HUES6 (cell line): ENCODE measurements at regions not wholly inside any gene's neighbourhood (a gene's known extent, or its start where the extent isn't known, plus 50 kb on each side); places are given as distances from the start of the nearest gene placed in this dataset.
"Not testable (repeated sequence)": the region's sequence is repeated elsewhere in the genome, so short reads cannot be mapped to it uniquely, and the experiment has no call there.

Source experiments
- H3K27ac ChIP-seq: 2 replicates; pipeline ENCODE4 v1.7.0; 2013; ENCODE audit warnings: low read depth, mild to moderate bottlenecking, low read length, inconsistent platforms
- H3K27me3 ChIP-seq: 2 replicates; pipeline ENCODE4 v1.6.1; 2013; ENCODE audit warnings: low read length; ENCODE audit not compliant: control insufficient read depth, insufficient read depth
- H3K36me3 ChIP-seq: 2 replicates; pipeline ENCODE4 v1.6.1; 2013; ENCODE audit warnings: low read length; ENCODE audit not compliant: control insufficient read depth, insufficient read depth
- H3K4me1 ChIP-seq: 2 replicates; pipeline ENCODE4 v1.6.1; 2013; ENCODE audit warnings: low read length; ENCODE audit not compliant: control insufficient read depth, insufficient read depth
- H3K4me3 ChIP-seq: 2 replicates; pipeline ENCODE4 v1.5.1; 2013; ENCODE audit warnings: low read depth, low read length
- H3K9ac ChIP-seq: one replicate; pipeline ENCODE4 v1.6.1; 2013; ENCODE audit warnings: mild to moderate bottlenecking, low read length
- H3K9me3 ChIP-seq: 2 replicates; pipeline ENCODE4 v1.6.1; 2013; ENCODE audit warnings: low read depth, low read length; ENCODE audit not compliant: control insufficient read depth, insufficient read depth

DNA sequence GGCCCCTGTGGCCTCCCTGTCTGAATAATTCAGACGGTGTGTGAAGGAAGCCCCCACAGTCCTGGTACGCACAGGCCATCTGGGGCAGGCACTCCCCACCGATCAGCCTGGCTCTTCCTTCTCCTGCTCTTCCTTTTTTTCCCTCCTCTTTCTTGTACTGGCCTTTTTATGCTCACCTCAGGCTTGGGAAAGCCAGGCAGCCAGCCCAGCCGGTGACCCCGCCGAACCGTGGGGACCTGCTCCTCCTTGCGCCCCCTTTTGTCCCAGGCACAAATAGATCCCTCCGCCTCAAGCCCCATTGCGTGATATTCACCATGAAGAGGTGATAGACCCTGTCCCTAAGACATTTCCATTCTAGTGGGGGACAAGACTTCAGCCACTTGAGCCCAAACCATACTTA is 80.2 kb upstream of the BRD7 start:
- no peak overlapping the region for H3K9ac ChIP-seq
- no peak overlapping the region for H3K27ac ChIP-seq
- peaks cover 25% of the 10 kb centered on the region for H3K4me1 ChIP-seq
- no peak overlapping the region for H3K4me3 ChIP-seq
- H3K9me3 ChIP-seq: no peaks in the 10 kb centered on the region
- H3K27me3 ChIP-seq: no peaks in the 10 kb centered on the region
- H3K36me3 ChIP-seq: no peaks in the 10 kb centered on the region

DNA sequence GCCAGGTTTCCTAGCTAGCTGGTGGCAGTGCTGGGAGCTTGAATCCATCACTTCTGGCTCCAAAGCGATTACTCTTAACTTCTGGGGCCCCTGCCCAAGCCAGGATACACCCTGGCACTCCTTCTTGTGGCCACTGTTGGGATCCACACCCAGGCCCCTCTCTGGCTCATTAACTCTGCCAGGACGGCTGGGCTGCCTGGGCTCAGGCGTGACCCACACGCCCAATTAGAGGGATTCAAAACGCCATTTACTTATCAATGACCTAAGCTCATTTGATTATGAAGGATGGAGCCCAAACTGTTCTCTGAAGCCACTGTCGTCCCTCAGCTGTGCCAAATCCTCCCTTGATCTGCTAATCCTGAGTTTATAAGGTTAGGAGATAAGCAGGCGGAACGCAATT is 79.7 kb upstream of the BRD7 start:
- Histone ChIP-seq H3K9me3 (no peaks in the 10 kb centered on the region), H3K36me3 (no peaks in the 10 kb centered on the region), H3K27ac (no peak overlapping the region), H3K27me3 (no peaks in the 10 kb centered on the region), H3K9ac (no peak overlapping the region), H3K4me1 (peaks cover 25% of the 10 kb centered on the region), H3K4me3 (no peak overlapping the region)

DNA sequence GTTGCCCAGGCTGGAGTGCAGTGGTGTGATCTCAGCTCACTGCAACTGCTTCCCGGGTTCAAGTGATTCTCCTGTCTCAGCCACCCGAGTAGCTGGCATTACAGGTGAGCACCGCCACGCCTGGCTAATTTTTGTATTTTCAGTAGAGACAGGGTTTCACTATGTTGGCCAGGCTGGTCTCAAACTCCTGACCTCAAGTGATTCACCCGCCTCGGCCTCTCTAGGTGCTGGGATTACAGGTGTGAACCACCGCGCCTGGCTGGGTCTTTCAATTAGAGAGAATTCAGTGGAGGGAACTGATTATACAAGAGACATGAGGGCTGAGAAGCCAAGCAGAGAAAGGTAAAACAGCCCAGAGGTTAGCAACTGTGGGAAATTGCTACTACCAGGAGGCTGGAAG is 78.6 kb upstream of the BRD7 start:
- not testable (repeated sequence) for H3K36me3 ChIP-seq, H3K27ac ChIP-seq, H3K4me3 ChIP-seq, H3K9ac ChIP-seq, H3K9me3 ChIP-seq, H3K27me3 ChIP-seq
- H3K4me1 ChIP-seq: peaks cover 25% of the 10 kb centered on the region

DNA sequence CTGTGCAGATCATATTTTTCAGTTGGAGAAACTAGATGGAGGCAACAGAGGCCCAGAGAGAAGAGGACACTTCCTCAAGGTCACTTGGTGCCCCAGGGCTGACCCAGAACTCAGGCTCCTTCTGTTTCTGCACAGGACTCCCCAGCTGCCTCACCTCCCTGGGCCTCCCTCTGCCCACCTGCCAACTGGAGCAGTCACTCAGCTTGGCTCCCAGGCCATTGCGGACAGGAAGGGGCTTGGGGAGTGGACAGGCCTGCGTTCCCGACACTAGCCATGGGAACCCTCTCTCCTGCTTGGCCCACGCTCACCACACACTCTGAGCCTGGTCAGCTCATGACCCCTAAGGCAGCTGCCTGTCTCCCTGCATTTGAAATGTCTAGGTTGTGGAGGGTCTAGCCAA is 78.1 kb upstream of the BRD7 start:
- Histone ChIP-seq H3K9ac (no peak overlapping the region), H3K9me3 (peaks cover 7% of the 10 kb centered on the region), H3K4me1 (peaks cover 25% of the 10 kb centered on the region), H3K27me3 (no peaks in the 10 kb centered on the region), H3K36me3 (no peaks in the 10 kb centered on the region), H3K27ac (no peak overlapping the region), H3K4me3 (no peak overlapping the region)

DNA sequence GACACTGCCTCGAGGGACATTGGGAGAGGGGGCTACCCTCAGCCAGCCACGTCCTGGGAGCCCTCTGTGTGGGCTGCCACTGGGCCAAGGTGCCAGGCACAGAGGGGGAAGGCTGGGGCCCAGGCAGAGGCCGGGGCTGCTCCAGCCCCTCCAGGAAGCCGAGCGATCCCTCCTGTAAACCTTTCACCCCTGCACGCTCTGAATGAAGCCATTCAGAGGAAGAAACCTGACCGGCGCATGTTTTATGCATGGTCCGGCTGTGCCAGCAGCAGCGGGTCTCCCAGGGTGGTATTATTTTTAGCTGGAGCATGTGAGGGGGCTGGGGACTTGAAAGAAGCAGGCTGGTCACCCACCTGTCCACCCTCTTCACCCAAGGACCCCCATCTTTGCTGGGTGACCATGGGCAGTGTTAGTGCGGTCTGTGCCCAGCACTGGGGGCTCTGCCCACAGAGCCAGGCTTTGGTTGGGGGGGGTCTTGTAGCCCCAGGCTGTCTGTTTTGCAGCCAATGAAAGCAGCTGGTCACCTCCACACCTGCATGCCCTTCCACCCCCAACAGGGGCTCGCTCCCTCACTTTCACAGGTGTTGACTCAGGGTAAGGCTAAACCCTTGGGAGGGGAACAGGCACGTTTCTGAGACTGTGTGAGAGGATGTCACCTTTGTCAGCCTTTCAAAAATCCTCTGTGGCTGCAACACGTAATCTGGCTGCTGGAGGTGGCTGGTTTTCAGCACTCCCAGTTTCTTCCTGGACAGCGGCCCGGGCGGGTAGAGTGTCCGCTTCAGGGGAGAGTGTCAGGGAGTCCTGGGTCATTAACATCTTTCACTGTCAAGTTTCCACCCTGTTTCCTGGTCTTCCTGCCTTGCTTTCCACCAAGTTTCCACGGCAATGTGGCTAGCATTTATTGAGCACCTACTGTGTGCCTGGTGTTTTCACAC is 77.1 kb upstream of the BRD7 start:
- Histone ChIP-seq H3K9ac (no peak overlapping the region), H3K27ac (no peak overlapping the region), H3K36me3 (no peaks in the 10 kb centered on the region), H3K4me1 (peaks cover 25% of the 10 kb centered on the region), H3K27me3 (no peaks in the 10 kb centered on the region), H3K9me3 (peaks cover 17% of the 10 kb centered on the region), H3K4me3 (no peak overlapping the region)

DNA sequence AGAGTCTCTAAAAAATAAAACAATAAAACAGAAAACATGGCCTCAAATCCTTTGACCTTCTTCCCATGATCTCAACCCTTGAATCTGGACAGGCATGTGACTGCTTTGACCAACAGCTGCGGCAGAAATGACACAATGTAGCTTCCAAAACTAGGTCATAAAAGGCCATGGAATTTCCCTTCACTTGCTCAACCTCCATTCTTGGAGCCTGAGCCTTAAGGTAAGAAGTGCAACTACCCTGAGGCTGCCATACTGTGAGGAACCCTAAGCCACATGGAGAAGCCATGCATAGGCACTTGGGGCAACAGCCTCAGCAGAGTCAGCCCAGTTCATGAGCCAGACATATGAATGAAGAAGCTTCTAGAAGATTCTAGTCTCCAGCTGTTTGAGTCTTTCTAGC is 75.7 kb upstream of the BRD7 start:
- Histone ChIP-seq H3K27ac (no peak overlapping the region), H3K4me1 (peaks cover 20% of the 10 kb centered on the region), H3K4me3 (no peak overlapping the region), H3K9me3 (peaks cover 30% of the 10 kb centered on the region), H3K9ac (no peak overlapping the region), H3K36me3 (no peaks in the 10 kb centered on the region), H3K27me3 (no peaks in the 10 kb centered on the region)

GRCh38 chr16:50442221-50442620 is 73.4 kb upstream of the BRD7 start:
- H3K9me3 ChIP-seq: peaks cover 42% of the 10 kb centered on the region
- peaks cover 4% of the 10 kb centered on the region; the same call in 1 of the 2 replicates for H3K4me1 ChIP-seq
- H3K36me3 ChIP-seq: no peaks in the 10 kb centered on the region
- H3K9ac ChIP-seq: no peak overlapping the region
- no peak overlapping the region for H3K27ac ChIP-seq
- no peaks in the 10 kb centered on the region for H3K27me3 ChIP-seq
- no peak overlapping the region for H3K4me3 ChIP-seq

- Histone ChIP-seq H3K9ac (no peak overlapping the region), H3K4me3 (no peak overlapping the region), H3K9me3 (peaks cover 42% of the 10 kb centered on the region), H3K27ac (no peak overlapping the region), H3K36me3 (no peaks in the 10 kb centered on the region), H3K4me1 (peaks cover 4% of the 10 kb centered on the region; the same call in 1 of the 2 replicates), H3K27me3 (no peaks in the 10 kb centered on the region)
Measured at GRCh38 chr16:50441486-50442157, 72.8 kb upstream of the BRD7 start.

- Histone ChIP-seq H3K4me3 (no peak overlapping the region), H3K36me3 (no peaks in the 10 kb centered on the region), H3K4me1 (peaks cover 3% of the 10 kb centered on the region; the same call in 1 of the 2 replicates), H3K27ac (no peak overlapping the region), H3K9ac (no peak overlapping the region), H3K27me3 (no peaks in the 10 kb centered on the region), H3K9me3 (peaks cover 42% of the 10 kb centered on the region)
Measured at GRCh38 chr16:50440991-50441390, 72.2 kb upstream of the BRD7 start.

GRCh38 chr16:50440531-50440930 is 71.7 kb upstream of the BRD7 start:
- Histone ChIP-seq H3K27ac (no peak overlapping the region), H3K9me3 (peaks cover 42% of the 10 kb centered on the region), H3K4me1 (no peaks in the 10 kb centered on the region), H3K27me3 (no peaks in the 10 kb centered on the region), H3K36me3 (no peaks in the 10 kb centered on the region), H3K4me3 (no peak overlapping the region), H3K9ac (no peak overlapping the region)

- Histone ChIP-seq H3K9me3 (peaks cover 42% of the 10 kb centered on the region), H3K9ac (no peak overlapping the region), H3K36me3 (no peaks in the 10 kb centered on the region), H3K27ac (no peak overlapping the region), H3K4me1 (no peaks in the 10 kb centered on the region), H3K27me3 (no peaks in the 10 kb centered on the region; the same call in 1 of the 2 replicates), H3K4me3 (no peak overlapping the region)
Measured at GRCh38 chr16:50437769-50438437, 69.1 kb upstream of the BRD7 start.
